ENCODE measurements at regions not wholly inside any gene's neighbourhood (a gene's known extent, or its start where the extent isn't known, plus 50 kb on each side); places are given as distances from the start of the nearest gene placed in this dataset.

GRCh38 chrX:15129412-15129811 is 140.5 kb downstream of the ASB9 start:
- intact Hi-C loops (cut with micrococcal nuclease): no loop called here
- no peak for DNase-seq
- no peak for ATAC-seq

GRCh38 chrX:15128861-15129260 is 141.0 kb downstream of the ASB9 start:
- ATAC-seq (no peak), DNase-seq (no peak)
- intact Hi-C loops (cut with micrococcal nuclease): no loop called here

- ATAC-seq (no peak), DNase-seq (no peak)
- intact Hi-C loops (cut with micrococcal nuclease): no loop called here
These were observed 142.9 kb downstream of the ASB9 start for GRCh38 chrX:15127010-15127409.

GRCh38 chrX:15116900-15117299 is 153.0 kb downstream of the ASB9 start:
- no peak for DNase-seq

GRCh38 chrX:15114743-15115566 is 154.9 kb downstream of the ASB9 start:
- intact Hi-C loops (cut with micrococcal nuclease): no loop called here
- no peak for ATAC-seq
- no peak for DNase-seq

More at GRCh38 chrX:15116900-15117299, 153.0 kb downstream of the ASB9 start:
- intact Hi-C loops (cut with micrococcal nuclease): no loop called here
- ATAC-seq: no peak

GRCh38 chrX:15107367-15107988 is 162.4 kb downstream of the ASB9 start:
- DNase-seq: no peak
- intact Hi-C loops (cut with micrococcal nuclease): no loop called here
- ATAC-seq: no peak

GRCh38 chrX:15098505-15098904 is 171.4 kb downstream of the ASB9 start:
- intact Hi-C loops (cut with micrococcal nuclease): no loop called here
- no peak for DNase-seq
- no peak for ATAC-seq

- intact Hi-C loops (cut with micrococcal nuclease): no loop called here
- DNase-seq: no peak
- ATAC-seq: no peak
These were observed 182.1 kb downstream of the ASB9 start for GRCh38 chrX:15087747-15088146.

GRCh38 chrX:15073313-15073712 is 196.6 kb downstream of the ASB9 start:
- DNase-seq (no peak), ATAC-seq (no peak)
- intact Hi-C loops (cut with micrococcal nuclease): no loop called here

GRCh38 chrX:15072880-15073279 is 197.0 kb downstream of the ASB9 start:
- intact Hi-C loops (cut with micrococcal nuclease): no loop called here
- DNase-seq: no peak
- no peak for ATAC-seq

GRCh38 chrX:15072259-15072658 is 197.6 kb downstream of the ASB9 start:
- no peak for ATAC-seq
- intact Hi-C loops (cut with micrococcal nuclease): no loop called here

GRCh38 chrX:15059474-15059873 is 186.3 kb downstream of the MOSPD2 start:
- intact Hi-C loops (cut with micrococcal nuclease): no loop called here
- DNase-seq (no peak), ATAC-seq (no peak)

More at GRCh38 chrX:15072259-15072658, 197.6 kb downstream of the ASB9 start:
- no peak for DNase-seq

- intact Hi-C loops (cut with micrococcal nuclease): no loop called here
- no peak for ATAC-seq
- no peak for DNase-seq
These were observed 182.8 kb downstream of the MOSPD2 start for GRCh38 chrX:15056044-15056443.

- DNase-seq (no peak), ATAC-seq (no peak)
- intact Hi-C loops (cut with micrococcal nuclease): no loop called here
These were observed 182.1 kb downstream of the MOSPD2 start for GRCh38 chrX:15055146-15055930.

GRCh38 chrX:15050395-15050794 is 177.2 kb downstream of the MOSPD2 start:
- no peak for ATAC-seq
- intact Hi-C loops (cut with micrococcal nuclease): no loop called here
- DNase-seq: no peak

GRCh38 chrX:15043538-15043937 is 170.3 kb downstream of the MOSPD2 start:
- intact Hi-C loops (cut with micrococcal nuclease): no loop called here
- ATAC-seq: no peak
- no peak for DNase-seq

GRCh38 chrX:15033917-15034316 is 160.7 kb downstream of the MOSPD2 start:
- DNase-seq (no peak), ATAC-seq (no peak)
- intact Hi-C loops (cut with micrococcal nuclease): no loop called here

GRCh38 chrX:15017491-15017890 is 144.3 kb downstream of the MOSPD2 start:
- no peak for ATAC-seq
- intact Hi-C loops (cut with micrococcal nuclease): no loop called here
- no peak for DNase-seq

GRCh38 chrX:15016051-15016450 is 142.8 kb downstream of the MOSPD2 start:
- DNase-seq: no peak
- intact Hi-C loops (cut with micrococcal nuclease): no loop called here

GRCh38 chrX:15014281-15014680 is 141.1 kb downstream of the MOSPD2 start:
- ATAC-seq (no peak), DNase-seq (no peak)
- intact Hi-C loops (cut with micrococcal nuclease): no loop called here

More at GRCh38 chrX:15016051-15016450, 142.8 kb downstream of the MOSPD2 start:
- ATAC-seq: no peak

All from left ventricle myocardium superior (tissue), 1 donor.